Coronary artery (tissue), 2 donors: ENCODE measurements at regions not wholly inside any gene's neighbourhood (a gene's known extent, or its start where the extent isn't known, plus 50 kb on each side); places are given as distances from the start of the nearest gene placed in this dataset.

Experiments used
- DNase-seq: peaks from one replicate; pipeline ENCODE4 v3.0.0-alpha.2; 2017; ENCODE audit warnings: low spot score
- H3K27ac ChIP-seq, 2 donors: fragments of 200-600 bp; sonication (generic); one replicate each; pipeline ENCODE4 v1.5.1; 2016 to 2019
- H3K4me3 ChIP-seq: fragments of 200-600 bp; sonication (generic); 2 replicates; pipeline ENCODE4 v1.5.1; 2016; ENCODE audit warnings: mild to moderate bottlenecking, moderate library complexity
- TF ChIP-seq, protein P1 (sequence below): fragments of 200-600 bp; sonication (generic); IDR thresholded peaks from one replicate; pipeline ENCODE4 v1.5.1; 2019; ENCODE audit warnings: antibody characterized with exemption

DNA sequence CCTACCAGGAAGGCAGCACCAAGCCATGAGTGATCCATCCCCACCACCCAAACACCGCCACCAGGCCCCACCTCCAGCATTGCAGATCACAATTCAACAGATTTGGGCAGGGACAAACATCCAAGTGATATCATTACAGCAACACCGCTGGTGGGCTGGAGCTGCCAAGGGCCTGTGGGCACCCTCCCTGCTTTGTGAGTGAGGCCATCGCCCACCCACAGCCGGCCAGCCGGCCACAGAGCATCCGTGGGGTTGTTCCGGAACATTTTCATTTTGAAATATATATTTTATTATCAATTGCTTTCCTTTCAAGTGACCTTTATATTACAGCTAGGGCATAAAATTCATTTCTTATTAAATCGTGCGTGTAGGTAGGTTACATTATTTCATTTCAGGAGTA, 286.0 kb upstream of the CDH4 start:
- peak; percentile 38 for DNase-seq
- no peak overlapping the region for H3K27ac ChIP-seq
- no peak overlapping the region for H3K4me3 ChIP-seq
- TF ChIP-seq, protein P1, sequence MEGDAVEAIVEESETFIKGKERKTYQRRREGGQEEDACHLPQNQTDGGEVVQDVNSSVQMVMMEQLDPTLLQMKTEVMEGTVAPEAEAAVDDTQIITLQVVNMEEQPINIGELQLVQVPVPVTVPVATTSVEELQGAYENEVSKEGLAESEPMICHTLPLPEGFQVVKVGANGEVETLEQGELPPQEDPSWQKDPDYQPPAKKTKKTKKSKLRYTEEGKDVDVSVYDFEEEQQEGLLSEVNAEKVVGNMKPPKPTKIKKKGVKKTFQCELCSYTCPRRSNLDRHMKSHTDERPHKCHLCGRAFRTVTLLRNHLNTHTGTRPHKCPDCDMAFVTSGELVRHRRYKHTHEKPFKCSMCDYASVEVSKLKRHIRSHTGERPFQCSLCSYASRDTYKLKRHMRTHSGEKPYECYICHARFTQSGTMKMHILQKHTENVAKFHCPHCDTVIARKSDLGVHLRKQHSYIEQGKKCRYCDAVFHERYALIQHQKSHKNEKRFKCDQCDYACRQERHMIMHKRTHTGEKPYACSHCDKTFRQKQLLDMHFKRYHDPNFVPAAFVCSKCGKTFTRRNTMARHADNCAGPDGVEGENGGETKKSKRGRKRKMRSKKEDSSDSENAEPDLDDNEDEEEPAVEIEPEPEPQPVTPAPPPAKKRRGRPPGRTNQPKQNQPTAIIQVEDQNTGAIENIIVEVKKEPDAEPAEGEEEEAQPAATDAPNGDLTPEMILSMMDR = no peak

DNA sequence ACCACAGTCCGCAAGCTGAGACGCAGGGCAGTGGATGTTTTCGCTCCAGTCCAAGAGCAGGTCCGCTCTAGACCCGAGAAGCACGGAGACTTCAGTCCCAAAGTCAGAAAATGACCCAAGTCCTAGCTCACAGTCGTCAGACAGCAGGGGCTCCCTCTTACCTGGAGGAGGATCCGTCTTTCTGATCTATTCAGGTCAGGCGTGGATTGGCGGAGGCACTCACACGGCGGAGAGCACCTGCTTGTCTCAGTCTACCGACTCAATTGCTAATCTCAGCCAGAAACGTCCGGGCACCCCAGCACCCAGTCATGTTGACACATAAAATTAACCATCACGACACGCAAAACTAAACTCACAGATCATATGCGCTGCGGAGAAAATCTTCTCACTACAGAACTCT, 285.3 kb upstream of the CDH4 start:
- no peak overlapping the region for H3K27ac ChIP-seq
- no peak overlapping the region for H3K4me3 ChIP-seq
- TF ChIP-seq, protein P1 = no peak
- DNase-seq = peak; percentile 40

DNA sequence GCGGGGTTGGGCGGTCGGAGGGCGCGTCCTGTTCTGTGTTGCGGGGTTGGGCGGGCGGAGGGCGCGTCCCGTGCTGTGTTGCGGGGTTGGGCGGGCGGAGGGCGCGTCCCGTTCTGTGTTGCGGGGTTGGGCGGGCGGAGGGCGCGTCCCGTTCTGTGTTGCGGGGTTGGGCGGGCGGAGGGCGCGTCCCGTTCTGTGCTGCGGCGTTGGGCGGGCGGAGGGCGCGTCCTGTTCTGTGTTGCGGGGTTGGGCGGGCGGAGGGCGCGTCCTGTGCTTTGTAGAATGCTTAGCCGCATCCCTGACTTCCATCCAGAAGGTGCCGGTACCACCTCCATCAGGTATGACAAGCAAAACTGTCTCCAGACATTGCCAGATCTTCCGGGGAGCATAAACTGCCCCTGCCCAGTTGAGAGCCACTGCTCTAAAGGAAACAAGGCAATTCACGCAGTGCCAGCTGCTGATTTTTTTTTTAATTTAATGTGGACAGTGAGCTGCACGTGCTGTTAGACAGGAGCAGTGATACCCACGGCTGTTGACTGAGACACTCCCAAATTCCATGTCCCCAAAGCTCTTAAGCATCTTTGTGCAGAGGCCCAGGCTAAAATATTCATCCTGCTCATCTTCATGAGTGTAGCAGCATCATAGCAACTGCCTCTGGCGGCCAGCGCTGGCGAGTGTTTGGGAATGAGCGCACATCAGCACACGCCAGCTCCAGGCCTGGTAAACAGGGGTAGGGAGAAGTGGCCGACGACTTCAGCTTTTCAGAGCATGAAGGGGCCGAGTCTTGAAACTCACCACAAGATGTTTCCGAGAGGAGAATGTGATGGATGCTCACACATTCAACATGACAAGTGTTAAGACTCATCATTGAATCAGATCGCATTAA, 284.4 kb upstream of the CDH4 start:
- Histone ChIP-seq H3K4me3 (no peak overlapping the region), H3K27ac (no peak overlapping the region)
- TF ChIP-seq, protein P1 = no peak
- DNase-seq = peak; percentile 38

DNA sequence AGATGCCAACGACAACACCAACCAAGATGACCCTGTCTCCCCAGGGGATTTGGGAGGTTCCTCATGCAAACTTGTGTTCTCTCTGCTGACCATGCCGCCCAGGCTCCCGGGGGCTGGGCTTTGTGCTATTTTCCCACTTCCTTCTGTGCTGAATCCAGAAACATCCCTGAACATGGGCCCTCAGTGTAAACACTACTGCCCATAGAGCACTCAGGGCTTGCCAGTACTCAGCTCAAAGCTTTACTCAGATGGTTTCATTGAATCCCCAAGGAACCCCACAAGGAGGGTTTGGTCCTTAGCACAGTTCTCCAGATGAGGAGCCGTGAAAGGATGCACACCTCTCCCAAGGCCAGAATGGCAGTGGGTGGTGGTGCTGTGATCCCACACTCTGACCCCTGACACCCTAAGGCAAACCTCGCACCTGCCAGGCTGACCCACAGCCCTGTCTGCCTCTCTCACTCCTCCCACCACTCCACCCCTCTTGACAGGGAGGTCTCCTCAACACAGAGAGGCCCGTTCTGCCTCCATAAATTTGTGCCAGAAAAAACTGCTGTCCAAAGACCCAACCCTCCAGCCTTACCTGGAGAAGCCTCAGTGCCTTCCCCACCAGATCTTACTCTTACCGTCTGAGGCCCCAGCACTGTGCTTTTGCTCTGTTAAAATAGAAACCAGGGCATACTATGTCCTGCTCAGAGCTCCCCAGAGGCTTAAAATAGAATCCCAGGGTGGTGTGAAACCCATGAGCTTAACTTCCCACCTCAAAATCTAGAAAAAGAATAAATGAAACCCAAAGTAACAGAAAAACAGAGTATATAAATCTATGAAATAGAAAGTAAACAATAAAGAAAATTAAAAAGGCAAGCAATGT, 283.0 kb upstream of the CDH4 start:
- TF ChIP-seq, protein P1 = no peak
- Histone ChIP-seq H3K27ac (no peak overlapping the region), H3K4me3 (no peak overlapping the region)
- DNase-seq = peak; percentile 16

DNA sequence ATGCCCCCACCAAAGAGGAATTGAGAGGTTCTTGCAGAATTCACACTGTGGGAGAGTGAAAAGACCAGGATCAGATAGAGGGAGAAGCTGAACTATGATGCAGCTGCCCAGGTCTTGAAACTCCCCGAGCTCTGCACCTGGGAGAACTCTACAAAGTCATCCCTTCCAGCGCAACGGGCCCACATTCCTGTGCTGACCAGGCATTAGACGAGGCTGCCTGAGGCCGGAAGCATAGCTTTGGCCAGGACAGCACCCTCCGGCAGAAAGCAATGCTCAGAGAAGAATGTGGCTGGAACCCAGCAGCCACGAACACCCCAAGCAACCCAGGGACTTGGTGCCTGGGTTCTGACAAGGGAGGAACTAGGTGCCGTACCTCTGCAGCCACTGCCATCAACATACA, 281.5 kb upstream of the CDH4 start:
- TF ChIP-seq, protein P1 = no peak
- Histone ChIP-seq H3K4me3 (no peak overlapping the region), H3K27ac (no peak overlapping the region)
- peak; percentile 21 for DNase-seq

DNA sequence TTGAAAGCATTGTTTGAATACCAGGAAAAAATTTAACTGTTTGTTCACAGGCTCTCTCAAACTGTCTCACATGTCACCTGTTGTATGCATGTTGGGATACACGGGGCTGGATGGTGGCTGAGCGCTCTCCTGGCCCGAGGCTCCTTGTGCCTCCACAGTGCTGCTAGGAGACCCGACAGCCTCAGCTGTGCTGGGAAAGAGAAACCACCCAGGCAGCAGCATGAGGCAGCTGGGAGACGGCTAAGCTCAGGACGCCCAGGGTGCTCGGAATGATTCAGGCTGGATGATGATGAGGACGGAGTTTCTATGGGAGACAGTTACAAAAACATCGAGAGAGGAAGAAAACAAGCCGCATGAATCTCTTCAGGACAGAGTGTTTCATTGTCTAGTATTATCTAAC, 278.0 kb upstream of the CDH4 start:
- H3K27ac ChIP-seq = no peak overlapping the region
- DNase-seq = peak; percentile 46

More for the DNA sequence above, 278.0 kb upstream of the CDH4 start:
- TF ChIP-seq, protein P1 = no peak
- no peak overlapping the region for H3K4me3 ChIP-seq
